GM23338 (cell line): ENCODE measurements at regions not wholly inside any gene's neighbourhood (a gene's known extent, or its start where the extent isn't known, plus 50 kb on each side); places are given as distances from the start of the nearest gene placed in this dataset.

Experiments
- ATAC-seq: fragments of 200-7000 bp; cut with Tn5 transposase; 3 replicates; pipeline ENCODE4 v1.9.1; 2020
- DNase-seq: peaks from one replicate; pipeline ENCODE4 v3.0.0-alpha.2; 2015; ENCODE audit warnings: low spot score
- H2AFZ ChIP-seq: fragments of 200-600 bp; sonication (generic); 2 replicates; pipeline ENCODE4 v1.8.0; 2016; ENCODE audit warnings: antibody characterized with exemption, mild to moderate bottlenecking, moderate library complexity
- H3F3A ChIP-seq: fragments of 200-600 bp; sonication (generic); replicated peaks from 2 replicates; pipeline ENCODE4 v1.8.0; 2017; ENCODE audit warnings: antibody characterized with exemption, mixed run types, low read depth
- H3K27ac ChIP-seq: fragments of 200-600 bp; sonication (generic); 2 replicates; pipeline ENCODE4 v1.6.1; 2016; ENCODE audit warnings: low read depth
- H3K27me3 ChIP-seq: fragments of 200-600 bp; sonication (generic); 2 replicates; pipeline ENCODE4 v1.8.0; 2016; ENCODE audit warnings: mild to moderate bottlenecking, mixed run types, moderate library complexity; ENCODE audit not compliant: insufficient read depth
- H3K36me3 ChIP-seq: fragments of 200-600 bp; sonication (generic); 2 replicates; pipeline ENCODE4 v1.8.0; 2016; ENCODE audit warnings: mild to moderate bottlenecking; ENCODE audit not compliant: insufficient read depth
- H3K4me1 ChIP-seq: fragments of 200-600 bp; sonication (generic); 2 replicates; pipeline ENCODE4 v1.8.0; 2016; ENCODE audit warnings: mild to moderate bottlenecking, moderate library complexity; ENCODE audit not compliant: insufficient read depth
- H3K4me2 ChIP-seq: fragments of 200-600 bp; sonication (generic); 2 replicates; pipeline ENCODE4 v1.7.1; 2017; ENCODE audit warnings: mixed run types
- H3K4me3 ChIP-seq: fragments of 200-600 bp; sonication (generic); 2 replicates; pipeline ENCODE4 v1.6.1; 2016; ENCODE audit warnings: mixed run types
- H3K79me2 ChIP-seq: fragments of 200-600 bp; sonication (generic); replicated peaks from 2 replicates; pipeline ENCODE4 v1.8.0; 2017; ENCODE audit warnings: mild to moderate bottlenecking; ENCODE audit not compliant: insufficient read depth
- H3K9me2 ChIP-seq: fragments of 200-600 bp; sonication (generic); 2 replicates; pipeline ENCODE4 v1.8.0; 2017; ENCODE audit not compliant: insufficient read depth
- H4K20me1 ChIP-seq: fragments of 200-600 bp; sonication (generic); replicated peaks from 2 replicates; pipeline ENCODE4 v1.8.0; 2017; ENCODE audit warnings: mild to moderate bottlenecking; ENCODE audit not compliant: insufficient read depth
- H3K27ac Mint-ChIP-seq: 2 replicates; pipeline ENCODE4 v1.8.0; 2020; ENCODE audit warnings: inconsistent platforms, mild to moderate bottlenecking, moderate library complexity, mixed read lengths
- H3K27me3 Mint-ChIP-seq: 3 replicates; pipeline ENCODE4 v1.8.0; 2022; ENCODE audit warnings: low read depth, mild to moderate bottlenecking, moderate library complexity, mixed read lengths, inconsistent platforms; ENCODE audit not compliant: insufficient read depth, poor library complexity
- H3K36me3 Mint-ChIP-seq: 3 replicates; pipeline ENCODE4 v1.8.0; 2021; ENCODE audit warnings: low read depth, mild to moderate bottlenecking, inconsistent platforms, moderate library complexity, mixed read lengths
- H3K4me1 Mint-ChIP-seq: 3 replicates; pipeline ENCODE4 v1.8.0; 2020; ENCODE audit warnings: mild to moderate bottlenecking, inconsistent platforms, mixed read lengths
- H3K4me3 Mint-ChIP-seq: 3 replicates; pipeline ENCODE4 v1.8.0; 2021; ENCODE audit warnings: moderate library complexity, mild to moderate bottlenecking, inconsistent platforms, mixed read lengths
- H3K9me3 Mint-ChIP-seq: 3 replicates; pipeline ENCODE4 v1.8.0; 2020; ENCODE audit warnings: moderate library complexity, mild to moderate bottlenecking, inconsistent platforms, mixed read lengths
- CREB1 ChIP-seq: fragments of 250-450 bp; sonication (Bioruptor Pico); IDR thresholded peaks from 2 replicates; pipeline ENCODE4 v1.5.0; 2020; ENCODE audit warnings: low read depth, mild to moderate bottlenecking, moderate library complexity
- ETS1 ChIP-seq: IDR thresholded peaks from 2 replicates; pipeline ENCODE4 v1.6.1; 2016; ENCODE audit warnings: antibody characterized with exemption
- EZH2 ChIP-seq: fragments of 200-600 bp; sonication (generic); IDR thresholded peaks from one replicate; pipeline ENCODE4 v1.8.0; 2017; ENCODE audit warnings: antibody characterized with exemption, mild to moderate bottlenecking, low read depth; ENCODE audit not compliant: unreplicated experiment
- EZH2phosphoT487 ChIP-seq: fragments of 200-600 bp; sonication (generic); IDR thresholded peaks from one replicate; pipeline ENCODE4 v1.8.1; 2018; ENCODE audit warnings: antibody characterized with exemption; ENCODE audit not compliant: unreplicated experiment
- NANOG ChIP-seq: IDR thresholded peaks from 2 replicates; pipeline ENCODE4 v1.6.1; 2016; ENCODE audit warnings: antibody characterized with exemption, borderline replicate concordance
- POLR2AphosphoS5 ChIP-seq: IDR thresholded peaks from 2 replicates; pipeline ENCODE4 v1.6.1; 2016; ENCODE audit warnings: antibody characterized with exemption, low read depth
- REST ChIP-seq: IDR thresholded peaks from one replicate; pipeline ENCODE4 v1.6.1; 2018; ENCODE audit warnings: antibody characterized with exemption; ENCODE audit not compliant: unreplicated experiment
- ZNF462 ChIP-seq: fragments of 250-450 bp; sonication (Bioruptor Pico); IDR thresholded peaks from 2 replicates; pipeline ENCODE4 v1.5.0; 2020; ENCODE audit warnings: mild to moderate bottlenecking, moderate library complexity

DNA sequence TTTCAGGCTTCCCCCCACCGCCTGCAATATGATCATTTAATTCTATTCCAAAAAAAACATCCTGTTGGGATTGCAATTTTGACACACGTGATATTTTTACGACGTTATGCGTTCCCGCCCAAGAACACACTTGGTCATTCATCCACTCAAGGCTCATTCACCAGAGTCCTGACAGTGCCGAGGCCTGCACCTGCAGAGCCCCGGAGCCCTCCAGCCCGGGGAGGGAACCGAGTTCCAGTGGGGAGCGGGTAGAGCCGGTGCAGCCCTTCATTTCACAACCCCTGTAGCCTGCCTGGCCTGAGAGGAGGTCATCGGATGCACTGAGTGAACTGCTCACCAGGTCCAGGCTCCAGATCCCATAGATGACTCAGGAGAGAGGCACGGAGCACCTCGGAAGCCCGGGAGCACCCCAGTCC lies 156.0 kb upstream of the BACE2 start:
- Mint-ChIP-seq H3K27ac (no peak overlapping the region), H3K9me3 (peaks cover 48% of the 10 kb centered on the region), H3K4me3 (no peak overlapping the region), H3K36me3 (peaks cover 2% of the 10 kb centered on the region; the same call in 1 of the 3 replicates), H3K27me3 (no peaks in the 10 kb centered on the region), H3K4me1 (no peaks in the 10 kb centered on the region; the same call in 2 of the 3 replicates)
- DNase-seq (no peak), ATAC-seq (no peak)
- Histone ChIP-seq H2AFZ (no peak overlapping the region), H3K27ac (no peak overlapping the region), H3K4me1 (no peaks in the 10 kb centered on the region), H3K4me3 (no peak overlapping the region), H3K9me2 (no peaks in the 10 kb centered on the region), H4K20me1 (no peaks in the 10 kb centered on the region), H3F3A (no peaks in the 10 kb centered on the region), H3K36me3 (no peaks in the 10 kb centered on the region), H3K4me2 (no peak overlapping the region), H3K27me3 (no peaks in the 10 kb centered on the region), H3K79me2 (no peaks in the 10 kb centered on the region)
- TF ChIP-seq REST (no peak), EZH2phosphoT487 (no peak), CREB1 (CRISPR knock-in tag) (no peak), NANOG (no peak), ETS1 (no peak), EZH2 (no peak)

DNA sequence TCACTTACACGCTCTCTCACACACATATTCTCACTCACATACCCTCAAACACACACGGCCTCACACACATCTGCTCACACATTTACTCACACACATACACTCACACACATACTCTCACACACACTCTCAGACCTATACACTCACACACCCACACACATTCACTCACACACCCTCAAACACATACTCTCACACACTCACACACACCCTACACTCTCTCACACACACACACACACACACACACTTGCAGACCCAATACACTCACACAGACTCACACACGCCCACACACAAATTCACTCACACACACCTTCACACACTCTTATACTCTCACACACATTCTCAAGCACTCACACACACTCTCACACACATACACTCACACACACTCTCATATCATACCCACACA lies 155.5 kb upstream of the BACE2 start:
- H3K27me3 Mint-ChIP-seq = no peaks in the 10 kb centered on the region
- H3K27ac Mint-ChIP-seq = no peak overlapping the region
- no peak overlapping the region for H3K27ac ChIP-seq
- no peaks in the 10 kb centered on the region for H3K27me3 ChIP-seq
- no peaks in the 10 kb centered on the region for H4K20me1 ChIP-seq
- no peaks in the 10 kb centered on the region for H3K36me3 ChIP-seq
- peaks cover 2% of the 10 kb centered on the region; the same call in 1 of the 3 replicates for H3K36me3 Mint-ChIP-seq
- peaks cover 51% of the 10 kb centered on the region for H3K9me3 Mint-ChIP-seq
- H3K4me3 ChIP-seq = no peak overlapping the region
- no peaks in the 10 kb centered on the region for H3K9me2 ChIP-seq
- no peak overlapping the region for H3K4me2 ChIP-seq
- H3K4me1 ChIP-seq = no peaks in the 10 kb centered on the region
- ATAC-seq (no peak), DNase-seq (no peak)
- H2AFZ ChIP-seq = no peak overlapping the region
- H3K4me3 Mint-ChIP-seq = no peak overlapping the region
- no peaks in the 10 kb centered on the region; the same call in 2 of the 3 replicates for H3K4me1 Mint-ChIP-seq
- no peaks in the 10 kb centered on the region for H3F3A ChIP-seq
- no peaks in the 10 kb centered on the region for H3K79me2 ChIP-seq
- TF ChIP-seq POLR2AphosphoS5 = no peak
- TF ChIP-seq ZNF462 (CRISPR knock-in tag) = no peak
- TF ChIP-seq REST = no peak
